ENCODE measurements at regions not wholly inside any gene's neighbourhood (a gene's known extent, or its start where the extent isn't known, plus 50 kb on each side); places are given as distances from the start of the nearest gene placed in this dataset.

GRCh38 chr13:23949736-23950135, 52.4 kb upstream of the C1QTNF9B start:
- Histone ChIP-seq H3K9me3 (ENCODE audit: low read length) (no peaks in the 10 kb centered on the region), H3K4me3 (ENCODE audit: low read length) (no peak overlapping the region), H3K9me2 (ENCODE audit: insufficient read depth, low read length) (no peaks in the 10 kb centered on the region), H4K20me1 (ENCODE audit: insufficient read depth) (no peaks in the 10 kb centered on the region), H3K9ac (ENCODE audit: low read length) (no peak overlapping the region), H2AFZ (ENCODE audit: low read depth, low read length) (no peak overlapping the region), H3K36me3 (ENCODE audit: insufficient read depth, low read length) (no peaks in the 10 kb centered on the region), H3K79me2 (replicated peaks; ENCODE audit: insufficient read depth, low read length) (no peaks in the 10 kb centered on the region), H3K27me3 (ENCODE audit: insufficient read depth, low read depth, low read length) (no peaks in the 10 kb centered on the region), H3K27ac (ENCODE audit: low read length) (no peak overlapping the region), H3F3A (ENCODE audit: insufficient read depth, low read length, poor library complexity, severe bottlenecking) (no peaks in the 10 kb centered on the region), H3K4me2 (ENCODE audit: low read length) (no peak overlapping the region)
- TF ChIP-seq RAD21 (conservative IDR thresholded peaks at IDR 0.05) (no peak), MXI1 (conservative IDR thresholded peaks at IDR 0.05; ENCODE audit: poor library complexity, severe bottlenecking) (no peak), EZH2 (IDR thresholded peaks at IDR 0.05; ENCODE audit: borderline replicate concordance, insufficient read depth, low read length, poor library complexity, severe bottlenecking) (no peak), POLR2AphosphoS5 (IDR thresholded peaks at IDR 0.05) (no peak), REST (IDR thresholded peaks at IDR 0.05; ENCODE audit: borderline replicate concordance) (no peak), TAF1 (IDR thresholded peaks at IDR 0.05; ENCODE audit: low read depth) (no peak), EP300 (conservative IDR thresholded peaks at IDR 0.05; ENCODE audit: poor library complexity, severe bottlenecking) (no peak), CTCF (IDR thresholded peaks at IDR 0.05; ENCODE audit: poor library complexity, severe bottlenecking) (no peak), SMC3 (conservative IDR thresholded peaks at IDR 0.05; ENCODE audit: poor library complexity) (no peak)

GRCh38 chr13:23950736-23951510, 53.6 kb upstream of the C1QTNF9B start:
- H3K9me3 ChIP-seq (ENCODE audit: low read length) = no peaks in the 10 kb centered on the region
- H3K9me2 ChIP-seq (ENCODE audit: insufficient read depth, low read length) = no peaks in the 10 kb centered on the region
- H3K36me3 ChIP-seq (ENCODE audit: insufficient read depth, low read length) = no peaks in the 10 kb centered on the region
- H3K4me3 ChIP-seq (ENCODE audit: low read length) = no peak overlapping the region
- no peak overlapping the region for H3K27ac ChIP-seq (ENCODE audit: low read length)
- H3K79me2 ChIP-seq (replicated peaks; ENCODE audit: insufficient read depth, low read length) = no peaks in the 10 kb centered on the region
- H3K4me2 ChIP-seq (ENCODE audit: low read length) = no peak overlapping the region
- H4K20me1 ChIP-seq (ENCODE audit: insufficient read depth) = no peaks in the 10 kb centered on the region
- TF ChIP-seq CTCF (IDR thresholded peaks at IDR 0.05; ENCODE audit: poor library complexity, severe bottlenecking) (no peak), SMC3 (conservative IDR thresholded peaks at IDR 0.05; ENCODE audit: poor library complexity) (no peak), MXI1 (conservative IDR thresholded peaks at IDR 0.05; ENCODE audit: poor library complexity, severe bottlenecking) (no peak), REST (IDR thresholded peaks at IDR 0.05; ENCODE audit: borderline replicate concordance) (no peak), POLR2AphosphoS5 (IDR thresholded peaks at IDR 0.05) (no peak), EP300 (conservative IDR thresholded peaks at IDR 0.05; ENCODE audit: poor library complexity, severe bottlenecking) (no peak), TAF1 (IDR thresholded peaks at IDR 0.05; ENCODE audit: low read depth) (no peak), EZH2 (IDR thresholded peaks at IDR 0.05; ENCODE audit: borderline replicate concordance, insufficient read depth, low read length, poor library complexity, severe bottlenecking) (no peak), RAD21 (conservative IDR thresholded peaks at IDR 0.05) (no peak)
- no peaks in the 10 kb centered on the region for H3K27me3 ChIP-seq (ENCODE audit: insufficient read depth, low read depth, low read length)
- no peak overlapping the region for H2AFZ ChIP-seq (ENCODE audit: low read depth, low read length)
- no peak overlapping the region for H3K9ac ChIP-seq (ENCODE audit: low read length)
- no peaks in the 10 kb centered on the region for H3F3A ChIP-seq (ENCODE audit: insufficient read depth, low read length, poor library complexity, severe bottlenecking)

Measured in neural cell (in vitro differentiated cells).